KOPT-K1 (cell line): ENCODE measurements at regions not wholly inside any gene's neighbourhood (a gene's known extent, or its start where the extent isn't known, plus 50 kb on each side); places are given as distances from the start of the nearest gene placed in this dataset.
"Not testable (repeated sequence)": the region's sequence is repeated elsewhere in the genome, so short reads cannot be mapped to it uniquely, and the experiment has no call there.

Experiments
- H3K27ac ChIP-seq: fragments of 200-600 bp; sonication (generic); 2 replicates; pipeline ENCODE4 v1.5.1; 2016; ENCODE audit warnings: antibody characterized with exemption, mild to moderate bottlenecking, low read depth, low read length; ENCODE audit not compliant: poor library complexity, severe bottlenecking
- H3K36me3 ChIP-seq: fragments of 200-600 bp; sonication (generic); 2 replicates; pipeline ENCODE4 v1.5.1; 2017; ENCODE audit warnings: antibody characterized with exemption, mild to moderate bottlenecking, low read length, moderate library complexity; ENCODE audit not compliant: insufficient read depth
- H3K9me3 ChIP-seq: fragments of 200-600 bp; sonication (generic); 2 replicates; pipeline ENCODE4 v1.5.1; 2017; ENCODE audit warnings: antibody characterized with exemption, low read length, mild to moderate bottlenecking; ENCODE audit not compliant: insufficient read depth, poor library complexity, severe bottlenecking

DNA sequence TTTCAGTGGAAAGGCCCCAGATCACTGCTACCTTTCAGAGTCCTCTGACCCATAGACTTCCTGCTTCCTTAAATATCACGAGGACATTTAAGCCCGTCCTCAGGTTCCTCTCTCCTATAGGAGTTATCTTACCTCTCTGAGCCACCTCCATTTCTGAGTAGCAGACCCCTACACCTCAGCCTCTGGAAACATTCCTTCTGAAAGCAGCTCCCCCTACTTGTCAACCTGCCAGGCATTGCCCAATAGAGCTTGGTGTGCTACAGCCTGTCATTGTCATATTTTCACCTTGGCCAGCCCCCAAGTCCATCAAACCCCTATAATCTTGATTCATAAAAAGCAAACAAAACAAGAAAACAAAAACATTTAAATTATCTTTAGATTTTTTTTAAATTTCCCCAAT is 717.9 kb upstream of the SLC8A1 start:
- H3K27ac ChIP-seq, result no peak overlapping the region
- no peaks in the 10 kb centered on the region for H3K36me3 ChIP-seq
- no peaks in the 10 kb centered on the region for H3K9me3 ChIP-seq

DNA sequence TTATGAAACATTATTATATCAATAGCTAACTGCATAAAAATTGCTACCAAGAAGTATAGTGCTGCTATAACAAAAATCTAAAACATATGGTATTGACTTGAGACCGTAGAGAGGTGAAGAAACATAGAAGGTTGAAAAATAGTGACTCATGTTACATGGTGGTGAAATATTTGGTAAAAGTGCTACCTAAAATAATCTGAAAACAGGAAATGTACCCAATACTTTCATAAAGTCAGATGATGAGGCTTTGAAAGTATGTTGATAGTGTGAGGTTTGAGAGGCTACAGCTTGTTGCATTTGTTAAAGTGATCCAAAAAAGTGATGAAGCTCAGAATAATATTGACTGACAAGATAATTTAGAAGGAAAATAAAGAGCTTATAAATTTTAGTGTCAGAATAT is 718.7 kb upstream of the SLC8A1 start:
- Histone ChIP-seq H3K27ac (no peak overlapping the region), H3K36me3 (no peaks in the 10 kb centered on the region), H3K9me3 (no peaks in the 10 kb centered on the region)

DNA sequence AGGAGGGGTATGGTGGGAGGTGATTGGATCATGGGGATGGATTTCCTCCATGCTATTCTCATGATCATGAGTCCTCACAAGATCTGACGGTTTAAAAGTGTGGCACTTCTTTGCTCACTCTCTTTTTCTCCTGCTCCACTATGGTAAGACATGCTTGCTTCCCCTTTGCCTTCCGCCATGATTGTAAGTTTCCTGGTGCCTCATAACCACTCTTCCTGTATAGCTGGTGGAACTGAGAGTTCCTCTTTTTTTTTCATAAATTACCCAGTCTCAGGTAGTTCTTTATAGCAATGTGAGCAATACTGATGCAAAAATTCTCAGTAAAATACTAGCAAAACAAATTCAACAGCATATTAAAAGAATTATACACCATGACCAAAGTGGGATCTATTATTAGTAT is 728.5 kb upstream of the SLC8A1 start:
- Histone ChIP-seq H3K9me3 (no peaks in the 10 kb centered on the region), H3K27ac (no peak overlapping the region), H3K36me3 (no peaks in the 10 kb centered on the region)

DNA sequence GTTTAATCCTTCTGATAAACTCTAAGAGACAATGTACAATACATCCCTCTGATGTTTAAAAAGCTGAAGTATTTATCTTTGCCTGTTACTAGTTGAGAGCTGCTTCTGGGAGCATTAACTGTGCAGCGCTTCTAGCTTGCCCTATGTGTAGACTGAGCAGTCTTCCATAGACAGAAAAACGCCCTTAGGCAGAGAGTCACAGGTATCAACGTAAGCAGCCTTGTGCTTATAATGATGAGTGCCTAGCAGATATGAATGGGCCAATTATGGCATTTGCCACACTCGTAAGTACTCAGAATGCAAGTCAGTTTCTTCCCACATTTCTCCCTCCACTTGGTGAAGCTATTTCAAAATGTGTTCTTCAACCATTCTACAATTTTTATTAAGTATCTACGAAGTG is 731.1 kb upstream of the SLC8A1 start:
- Histone ChIP-seq H3K36me3 (no peaks in the 10 kb centered on the region), H3K27ac (no peak overlapping the region), H3K9me3 (no peaks in the 10 kb centered on the region)

DNA sequence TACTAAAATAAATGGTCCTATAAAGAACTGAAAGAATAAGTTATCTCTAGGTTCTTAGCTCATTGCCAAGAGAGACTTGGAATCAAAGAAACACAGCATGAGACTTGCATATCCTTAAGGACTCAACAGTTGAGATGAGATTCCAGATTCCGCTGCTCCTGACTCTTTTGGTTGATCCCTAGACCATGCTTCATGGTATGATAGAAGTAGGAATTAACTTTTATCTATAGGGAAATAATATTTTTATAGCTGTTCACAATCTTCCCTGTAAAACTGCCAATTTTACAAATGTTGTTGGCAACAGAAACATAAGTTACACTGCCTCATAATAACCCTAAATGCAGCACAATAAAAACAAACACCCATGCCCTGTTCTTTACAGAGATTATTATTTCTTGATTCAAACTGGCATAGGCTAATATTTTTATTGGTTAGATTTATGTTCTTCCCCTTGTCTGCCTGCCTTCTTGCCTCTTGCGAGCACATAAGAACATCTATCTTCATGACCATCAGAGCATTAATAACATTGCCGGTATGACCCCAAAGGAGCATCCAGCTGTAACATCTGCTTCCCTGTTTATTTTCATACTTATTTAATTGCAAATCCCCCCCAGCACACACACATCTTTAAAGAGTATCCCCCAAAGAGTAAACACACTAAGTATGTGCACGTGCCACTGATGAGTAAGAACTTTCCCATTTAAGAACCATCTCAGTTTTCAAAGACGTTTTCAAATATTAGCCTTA is 735.7 kb upstream of the SLC8A1 start:
- H3K9me3 ChIP-seq, result no peaks in the 10 kb centered on the region
- no peak overlapping the region for H3K27ac ChIP-seq
- no peaks in the 10 kb centered on the region for H3K36me3 ChIP-seq

DNA sequence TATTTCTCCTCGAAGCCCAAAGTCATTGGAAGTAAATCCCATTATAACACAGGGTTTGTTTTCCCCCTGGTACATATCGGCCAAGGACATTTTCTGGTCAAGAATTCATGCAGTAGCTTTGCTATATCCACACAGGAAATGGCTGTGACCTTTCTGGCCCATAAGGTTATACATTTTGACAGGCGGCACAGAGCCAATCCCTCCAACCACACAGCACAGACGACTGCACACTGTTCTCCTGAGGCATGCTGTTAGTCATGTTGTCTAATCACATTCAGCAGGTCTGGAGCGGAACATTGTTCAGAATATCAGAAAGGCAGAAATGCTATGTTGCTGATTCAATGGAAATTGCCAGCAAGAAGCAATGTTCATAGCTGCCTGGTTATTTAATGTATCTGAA is 742.3 kb upstream of the SLC8A1 start:
- no peaks in the 10 kb centered on the region for H3K36me3 ChIP-seq
- H3K9me3 ChIP-seq, result no peaks in the 10 kb centered on the region
- no peak overlapping the region for H3K27ac ChIP-seq

DNA sequence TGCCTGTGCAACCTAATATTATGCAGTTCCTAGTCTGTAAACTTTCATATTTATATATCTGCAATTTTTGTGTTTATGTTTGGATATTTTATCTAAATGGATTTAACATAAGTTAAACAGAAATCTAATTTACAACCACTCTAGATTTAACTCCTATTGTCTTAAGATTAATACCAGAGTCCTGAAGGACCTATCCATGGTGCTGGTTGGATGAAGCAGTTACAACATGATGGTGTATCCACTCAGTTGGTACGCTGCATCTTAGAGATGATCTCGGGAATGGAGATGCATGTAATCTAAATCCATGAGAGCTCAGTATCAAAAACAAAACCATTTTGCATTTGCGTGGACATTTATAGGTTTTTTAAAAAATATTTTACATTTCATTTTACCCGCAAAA is 745.9 kb upstream of the SLC8A1 start:
- Histone ChIP-seq H3K36me3 (no peaks in the 10 kb centered on the region), H3K27ac (no peak overlapping the region), H3K9me3 (no peaks in the 10 kb centered on the region)

DNA sequence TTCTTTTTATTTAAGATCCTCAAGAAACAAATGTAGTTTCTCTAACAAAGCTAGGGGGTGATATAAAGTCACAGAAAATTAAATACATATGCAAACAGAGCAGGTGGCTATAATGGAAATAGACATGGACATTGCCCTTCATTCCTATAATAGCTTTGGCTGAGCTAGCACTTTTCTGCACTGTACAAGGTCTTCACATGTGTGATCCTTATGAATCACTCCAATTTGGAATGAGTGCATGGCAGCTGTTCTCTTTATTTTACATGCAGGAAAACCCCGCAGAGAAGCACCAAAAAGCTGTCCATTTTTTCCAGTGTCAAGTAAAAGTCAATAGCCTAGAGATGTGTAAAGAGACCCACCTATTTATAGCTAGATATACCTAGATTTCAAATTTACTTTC is 747.4 kb upstream of the SLC8A1 start:
- Histone ChIP-seq H3K9me3 (no peaks in the 10 kb centered on the region), H3K27ac (no peak overlapping the region), H3K36me3 (no peaks in the 10 kb centered on the region)

DNA sequence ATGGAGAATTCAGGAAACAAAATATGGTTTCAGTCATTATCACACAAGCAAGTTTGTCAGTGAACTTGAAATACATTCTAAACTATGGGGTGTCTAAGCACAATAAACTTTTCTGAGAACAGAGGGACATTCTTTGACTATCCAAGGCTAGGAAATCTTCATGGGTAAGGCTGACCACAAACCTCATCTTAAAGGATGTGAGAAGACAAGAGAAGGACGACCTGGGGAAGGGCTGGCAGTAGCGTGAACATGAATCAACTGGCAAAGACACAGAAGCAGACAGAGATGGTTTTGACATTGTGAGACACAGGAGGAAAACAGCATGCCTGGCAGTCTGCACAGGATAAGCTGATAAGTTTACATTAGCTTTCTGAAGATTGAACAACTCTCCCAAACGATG is 752.4 kb upstream of the SLC8A1 start:
- Histone ChIP-seq H3K36me3 (no peaks in the 10 kb centered on the region), H3K27ac (no peak overlapping the region), H3K9me3 (no peaks in the 10 kb centered on the region)

DNA sequence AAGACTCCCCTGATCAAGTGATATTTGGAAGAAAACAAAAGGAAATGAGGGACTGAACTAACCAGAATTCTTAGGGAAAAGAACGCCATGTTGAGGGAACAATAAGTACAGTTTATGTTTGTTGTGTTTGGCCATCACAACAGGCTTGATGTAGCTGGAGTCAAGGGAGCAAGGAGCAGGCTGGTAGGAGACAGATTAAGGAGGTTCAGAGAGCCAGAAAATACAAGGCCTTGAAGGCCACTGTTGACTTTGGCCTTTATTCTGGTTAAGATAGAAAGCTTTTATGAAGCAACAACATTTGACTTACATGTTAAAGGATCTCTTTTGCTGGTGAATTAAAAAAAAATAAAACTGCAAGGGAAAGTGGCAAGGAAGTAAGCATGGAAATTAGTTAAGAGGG is 754.1 kb upstream of the SLC8A1 start:
- H3K27ac ChIP-seq, result no peak overlapping the region
- no peaks in the 10 kb centered on the region for H3K9me3 ChIP-seq
- H3K36me3 ChIP-seq, result no peaks in the 10 kb centered on the region

DNA sequence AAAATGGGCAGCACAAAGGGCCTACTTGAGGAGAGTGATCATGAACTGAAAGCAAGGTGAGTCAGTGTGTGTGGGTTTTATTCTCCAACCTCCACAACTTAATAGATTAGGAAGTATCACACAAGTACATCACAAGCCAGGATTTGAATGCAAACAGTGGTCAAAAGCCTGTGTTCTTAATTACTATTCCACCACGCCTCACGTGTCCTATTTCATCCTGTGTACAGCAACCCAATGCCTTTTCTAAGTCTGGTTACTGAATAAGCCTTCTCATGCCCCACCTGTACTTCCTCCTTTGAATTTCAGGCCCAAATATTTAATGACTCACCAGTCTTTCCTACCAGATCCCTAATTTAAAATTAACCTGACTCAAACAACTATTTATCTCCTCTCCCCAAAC is 755.7 kb upstream of the SLC8A1 start:
- Histone ChIP-seq H3K36me3 (no peaks in the 10 kb centered on the region), H3K9me3 (no peaks in the 10 kb centered on the region), H3K27ac (no peak overlapping the region)

DNA sequence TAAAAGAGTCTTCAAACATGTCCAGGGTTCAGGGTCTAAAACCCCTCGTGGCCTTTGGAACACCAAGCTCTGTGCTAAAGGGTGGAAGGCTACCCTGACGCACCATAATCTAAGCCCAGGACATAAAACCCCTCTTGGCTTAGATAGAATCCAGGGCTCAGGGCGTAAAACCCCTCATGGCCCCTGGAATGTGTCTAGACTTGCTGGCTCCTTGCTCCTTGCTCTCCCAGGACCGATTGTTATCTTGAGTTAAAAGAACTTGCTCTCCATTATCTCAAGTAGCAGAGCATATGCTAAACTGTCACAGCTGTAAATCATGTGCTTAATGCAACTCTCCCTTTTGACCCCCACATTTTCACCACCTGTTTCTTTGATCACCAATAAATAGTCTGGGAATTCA is 758.1 kb upstream of the SLC8A1 start:
- not testable (repeated sequence) for H3K27ac ChIP-seq, H3K36me3 ChIP-seq, H3K9me3 ChIP-seq

DNA sequence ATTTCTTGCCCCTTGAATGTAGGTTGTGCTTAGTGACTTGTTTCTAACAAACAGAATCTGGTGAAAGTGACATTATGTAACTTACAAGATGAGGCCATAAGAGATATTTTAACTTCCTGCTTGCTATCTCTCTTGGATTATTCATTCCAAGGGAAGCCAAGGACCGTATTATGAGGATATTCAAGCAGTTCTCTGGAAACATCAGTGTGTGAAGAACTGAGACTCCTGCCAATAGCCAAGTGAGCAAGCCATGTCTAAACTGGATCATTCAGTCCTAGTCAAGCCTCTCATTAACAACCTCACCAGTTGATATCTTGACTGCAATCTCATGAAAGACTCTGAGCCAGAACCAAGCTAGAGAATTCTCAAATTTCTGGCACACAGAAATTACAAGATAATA is 765.1 kb upstream of the SLC8A1 start:
- no peaks in the 10 kb centered on the region for H3K36me3 ChIP-seq
- H3K27ac ChIP-seq, result no peak overlapping the region
- H3K9me3 ChIP-seq, result no peaks in the 10 kb centered on the region

DNA sequence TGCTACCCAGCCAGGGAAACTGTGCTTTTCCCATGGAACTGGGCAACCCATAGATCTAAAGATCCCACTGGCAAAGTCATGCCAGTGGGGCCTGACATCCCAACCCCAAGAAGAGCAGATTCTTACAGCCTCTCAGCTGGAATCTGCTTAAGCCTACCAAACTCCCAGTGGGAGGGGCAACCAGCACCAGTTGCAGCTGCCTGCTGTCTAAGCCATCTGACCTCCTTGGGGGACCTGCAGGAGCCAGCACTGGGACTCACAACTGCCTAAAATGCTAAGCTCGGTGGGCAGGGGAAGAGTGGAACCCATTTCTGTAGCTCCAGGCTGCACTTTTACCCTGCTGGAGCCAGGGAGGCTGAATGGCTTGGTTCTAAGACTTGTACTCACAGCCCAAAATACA is 770.7 kb upstream of the SLC8A1 start:
- no peak overlapping the region for H3K27ac ChIP-seq
- H3K9me3 ChIP-seq, result no peaks in the 10 kb centered on the region
- no peaks in the 10 kb centered on the region for H3K36me3 ChIP-seq

DNA sequence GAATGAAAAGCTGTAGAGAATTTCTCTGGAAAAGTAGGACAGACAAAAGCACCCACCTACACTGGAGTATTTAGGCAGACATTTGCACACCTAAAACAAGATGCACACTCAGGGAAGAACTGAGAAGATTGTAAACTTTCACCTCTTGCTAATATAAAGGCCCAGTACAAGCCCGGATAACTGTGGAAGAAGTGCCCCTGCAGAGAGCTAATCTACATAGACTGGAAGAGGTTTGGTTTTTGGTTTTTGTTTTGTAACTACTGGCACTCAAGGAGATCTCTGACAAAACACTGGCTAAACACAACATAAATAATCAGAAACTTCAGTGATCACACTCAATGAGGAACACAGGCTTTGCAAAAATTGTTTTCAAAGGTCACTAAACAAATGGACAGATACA is 782.2 kb upstream of the SLC8A1 start:
- Histone ChIP-seq H3K9me3 (no peaks in the 10 kb centered on the region), H3K36me3 (no peaks in the 10 kb centered on the region), H3K27ac (no peak overlapping the region)

DNA sequence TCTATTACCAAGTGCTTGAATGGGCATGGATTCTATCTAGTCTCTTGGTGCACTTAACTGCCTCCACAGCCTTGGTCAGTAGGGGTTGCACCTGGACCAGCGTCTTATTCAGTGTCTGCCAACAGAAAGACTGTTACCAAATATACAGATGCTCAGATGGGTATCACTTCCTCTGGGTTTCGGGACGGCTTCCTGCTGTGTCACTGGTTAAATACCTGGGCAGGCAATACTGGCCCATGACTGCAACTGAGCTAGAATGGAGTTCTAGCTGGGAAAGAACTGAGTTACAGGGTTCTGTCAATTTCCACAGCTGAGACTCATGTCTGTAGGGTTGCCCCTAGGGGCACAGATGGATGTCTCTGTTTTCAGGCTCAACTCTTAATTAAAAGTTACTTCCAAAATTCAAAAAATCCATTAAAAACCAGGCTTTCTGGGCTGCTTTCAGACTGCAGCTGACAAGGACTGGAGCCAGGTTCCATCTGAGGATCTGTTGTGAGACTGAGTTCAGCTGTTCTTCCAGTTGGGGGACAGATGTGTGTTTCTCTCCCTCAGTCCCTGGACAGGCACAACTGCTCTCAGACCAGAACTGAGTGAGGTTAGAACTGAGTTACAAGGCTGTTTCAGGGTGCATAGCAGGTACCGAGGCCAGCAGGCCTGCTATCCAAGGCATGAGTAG is 789.6 kb upstream of the SLC8A1 start:
- Histone ChIP-seq H3K27ac (no peak overlapping the region), H3K9me3 (no peaks in the 10 kb centered on the region), H3K36me3 (no peaks in the 10 kb centered on the region)
